ENCODE measurements at regions not wholly inside any gene's neighbourhood (a gene's known extent, or its start where the extent isn't known, plus 50 kb on each side); places are given as distances from the start of the nearest gene placed in this dataset.

DNA sequence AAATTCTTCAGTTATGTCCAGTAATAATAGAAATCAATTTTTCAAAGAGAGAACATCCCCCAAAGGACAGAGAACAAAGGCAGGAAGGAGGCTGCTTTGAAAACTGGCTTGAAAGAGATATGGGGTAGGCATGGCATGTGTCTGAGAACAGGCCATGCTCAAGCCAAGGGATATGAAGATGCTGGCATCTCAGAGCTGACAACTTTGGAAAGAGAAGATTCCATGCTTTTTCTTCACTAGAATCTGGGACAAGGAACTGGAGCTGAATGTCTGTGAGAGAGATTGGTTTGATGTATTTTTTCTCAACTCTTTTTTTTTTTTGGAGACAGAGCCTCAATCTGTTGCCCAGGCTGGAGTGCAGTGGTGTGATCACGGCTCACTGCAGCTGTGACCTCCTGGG lies 139.8 kb upstream of the DLX2 start:
- Histone ChIP-seq H3K4me2 (0 out of 22 replicates have a peak overlapping the region, but pooled peaks of 1 of the 11 experiments have one; percentile 13), H3K27me3 (peaks cover 0 to 2% (median 0%) of the 10 kb centered on the region in 11 experiments; a peak in 1 of 22 replicates), H3K4me3 (no peak overlapping the region), H3K27ac (no peak overlapping the region), H3K36me3 (no peaks in the 10 kb centered on the region), H3K4me1 (peaks cover 0 to 13% (median 0%) of the 10 kb centered on the region in 10 experiments; a peak in 3 of 20 replicates), H3K9ac (no peak overlapping the region), H3K9me3 (replicated peaks in 1 of 11) (peaks cover 0 to 15% (median 3%) of the 10 kb centered on the region in 11 experiments; a peak in 10 of 22 replicates), H4K20me1 (no peaks in the 10 kb centered on the region)
- TF ChIP-seq Cebpa-rat (IDR thresholded peaks at IDR 0.05) = no peak

- H4K20me1 ChIP-seq = no peaks in the 10 kb centered on the region
- no peak overlapping the region for H3K27ac ChIP-seq
- H3K4me1 ChIP-seq = peaks cover 0 to 13% (median 0%) of the 10 kb centered on the region in 10 experiments; a peak in 3 of 20 replicates
- H3K9me3 ChIP-seq (replicated peaks in 1 of 11) = peaks cover 0 to 20% (median 6%) of the 10 kb centered on the region in 11 experiments; a peak in 10 of 22 replicates
- H3K27me3 ChIP-seq = no peaks in the 10 kb centered on the region
- H3K4me3 ChIP-seq = no peak overlapping the region
- H3K4me2 ChIP-seq = peak overlapping the region in 1 of 11 experiments; percentile 7; a peak in 1 of 22 replicates
- no peaks in the 10 kb centered on the region for H3K36me3 ChIP-seq
- no peak for TF ChIP-seq Cebpa-rat (IDR thresholded peaks at IDR 0.05)
- H3K9ac ChIP-seq = no peak overlapping the region
These were observed 140.3 kb upstream of the DLX2 start for GRCh38 chr2:172242961-172243360.

DNA sequence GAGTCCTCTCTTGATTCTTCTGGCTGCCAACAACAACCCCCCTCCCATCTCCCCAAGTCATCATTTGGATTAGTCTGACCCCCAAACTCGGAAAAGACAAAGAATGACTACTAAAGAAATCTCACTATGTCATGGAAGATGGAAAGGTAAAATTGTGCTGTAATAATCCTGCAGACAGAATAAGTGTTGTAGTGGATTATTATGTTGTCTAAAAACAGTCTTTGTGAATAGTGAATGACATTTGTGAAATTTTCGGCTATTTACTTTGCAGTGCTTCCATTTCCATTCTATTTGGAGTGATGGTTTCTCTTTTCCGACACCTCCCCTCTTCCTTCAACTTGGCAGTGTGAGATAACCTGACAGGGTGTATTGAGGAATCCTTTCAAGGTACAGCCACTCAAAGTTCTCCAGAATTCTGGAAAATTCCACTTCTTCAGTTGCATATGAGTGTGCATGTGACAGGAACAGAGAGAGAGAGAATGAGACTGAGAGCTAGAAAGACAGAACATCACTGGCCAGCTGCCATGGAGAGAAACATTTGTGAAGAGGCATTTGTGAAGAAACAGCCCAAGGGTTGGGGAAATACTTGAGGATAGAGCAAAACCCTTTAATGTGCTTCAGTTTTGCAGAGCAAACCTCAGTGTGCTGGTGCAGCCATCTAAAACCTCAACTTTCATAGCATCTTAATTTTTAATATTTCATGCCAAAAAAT lies 141.9 kb upstream of the DLX2 start:
- TF ChIP-seq Cebpa-rat (IDR thresholded peaks at IDR 0.05) = no peak
- Histone ChIP-seq H3K4me2 (no peak overlapping the region), H4K20me1 (no peaks in the 10 kb centered on the region), H3K4me3 (no peak overlapping the region), H3K27ac (no peak overlapping the region), H3K27me3 (no peaks in the 10 kb centered on the region), H3K9ac (no peak overlapping the region), H3K36me3 (no peaks in the 10 kb centered on the region), H3K9me3 (replicated peaks in 1 of 11) (peaks cover 0 to 34% (median 6%) of the 10 kb centered on the region in 11 experiments; a peak in 11 of 22 replicates), H3K4me1 (peaks cover 0 to 13% (median 0%) of the 10 kb centered on the region in 10 experiments; a peak in 4 of 20 replicates)

- Histone ChIP-seq H3K9me3 (replicated peaks in 1 of 11) (peaks cover 0 to 41% (median 6%) of the 10 kb centered on the region in 11 experiments; a peak in 12 of 22 replicates), H3K4me1 (peaks cover 0 to 32% (median 9%) of the 10 kb centered on the region in 10 experiments; a peak in 16 of 20 replicates), H3K4me3 (no peak overlapping the region), H3K4me2 (peak overlapping the region in 4 of 11 experiments; percentile 8 to 21 (median 12); a peak in 1 of 22 replicates), H3K36me3 (no peaks in the 10 kb centered on the region), H3K27ac (no peak overlapping the region), H4K20me1 (no peaks in the 10 kb centered on the region), H3K9ac (no peak overlapping the region), H3K27me3 (no peaks in the 10 kb centered on the region)
- TF ChIP-seq Cebpa-rat (IDR thresholded peaks at IDR 0.05) = no peak
These were observed 143.9 kb upstream of the DLX2 start for GRCh38 chr2:172246649-172247048.

DNA sequence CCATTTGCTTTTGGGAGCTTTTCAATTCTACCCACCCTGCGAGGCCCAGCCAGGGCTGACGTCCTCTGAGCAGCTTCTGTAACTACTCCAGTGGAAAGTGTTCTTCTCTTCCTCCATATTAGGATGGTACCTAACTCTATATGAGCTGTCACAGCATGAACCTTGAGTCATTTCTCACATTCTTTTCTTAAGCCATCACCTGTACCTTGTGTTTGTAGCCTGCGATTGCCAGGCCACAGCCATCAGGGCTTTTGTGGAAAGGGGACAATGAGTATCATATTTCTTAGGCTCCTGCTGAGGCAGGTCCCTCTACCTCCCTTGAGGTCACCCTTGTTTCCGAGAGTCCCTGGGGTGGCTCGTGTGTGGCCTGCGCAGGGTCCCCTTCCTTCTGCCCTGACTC lies 144.5 kb upstream of the DLX2 start:
- no peak for TF ChIP-seq Cebpa-rat (IDR thresholded peaks at IDR 0.05)
- Histone ChIP-seq H3K4me3 (no peak overlapping the region), H3K4me2 (no peak overlapping the region), H3K9me3 (replicated peaks in 1 of 11) (peaks cover 0 to 41% (median 6%) of the 10 kb centered on the region in 11 experiments; a peak in 12 of 22 replicates), H3K4me1 (peaks cover 3 to 38% (median 15%) of the 10 kb centered on the region in 10 experiments; a peak in 18 of 20 replicates), H4K20me1 (no peaks in the 10 kb centered on the region), H3K36me3 (no peaks in the 10 kb centered on the region), H3K9ac (no peak overlapping the region), H3K27me3 (no peaks in the 10 kb centered on the region), H3K27ac (no peak overlapping the region)

GRCh38 chr2:172248381-172248780 lies 145.7 kb upstream of the DLX2 start:
- Histone ChIP-seq H3K27ac (no peak overlapping the region), H3K36me3 (no peaks in the 10 kb centered on the region), H4K20me1 (no peaks in the 10 kb centered on the region), H3K4me3 (no peak overlapping the region), H3K4me2 (no peak overlapping the region), H3K4me1 (peaks cover 14 to 47% (median 26%) of the 10 kb centered on the region in 10 experiments; a peak in 19 of 20 replicates), H3K27me3 (no peaks in the 10 kb centered on the region), H3K9ac (no peak overlapping the region), H3K9me3 (replicated peaks in 1 of 11) (peaks cover 0 to 41% (median 6%) of the 10 kb centered on the region in 11 experiments; a peak in 12 of 22 replicates)
- TF ChIP-seq Cebpa-rat (IDR thresholded peaks at IDR 0.05) = no peak

DNA sequence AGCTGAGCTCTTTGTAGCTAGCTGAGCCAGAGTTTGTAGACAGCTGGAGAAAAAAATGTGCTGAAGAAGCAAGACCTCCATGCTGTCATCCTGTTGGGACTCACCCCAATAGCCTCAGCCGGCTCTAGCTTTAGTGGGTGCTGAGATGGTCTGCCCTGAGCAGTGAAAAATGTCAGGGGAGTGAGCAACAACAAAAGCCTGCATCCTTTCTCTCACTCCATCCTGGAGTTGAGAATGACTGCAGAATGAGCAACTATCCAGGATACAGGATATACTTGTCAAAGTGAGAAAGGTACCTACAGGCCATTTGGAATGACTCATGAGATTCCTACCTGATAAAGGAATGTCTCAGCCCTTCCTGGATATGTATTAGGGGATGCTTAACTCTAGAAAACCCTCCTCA lies 146.1 kb upstream of the DLX2 start:
- H3K4me3 ChIP-seq = no peak overlapping the region
- no peaks in the 10 kb centered on the region for H4K20me1 ChIP-seq
- TF ChIP-seq Cebpa-rat (IDR thresholded peaks at IDR 0.05) = no peak
- H3K9ac ChIP-seq = no peak overlapping the region
- no peaks in the 10 kb centered on the region for H3K36me3 ChIP-seq
- no peak overlapping the region for H3K4me2 ChIP-seq
- H3K27ac ChIP-seq = no peak overlapping the region
- no peaks in the 10 kb centered on the region for H3K27me3 ChIP-seq
- H3K4me1 ChIP-seq = peaks cover 16 to 51% (median 30%) of the 10 kb centered on the region in 10 experiments; a peak in 19 of 20 replicates
- H3K9me3 ChIP-seq (replicated peaks in 1 of 11) = peaks cover 0 to 41% (median 6%) of the 10 kb centered on the region in 11 experiments; a peak in 12 of 22 replicates

- no peaks in the 10 kb centered on the region for H4K20me1 ChIP-seq
- H3K27ac ChIP-seq = no peak overlapping the region
- TF ChIP-seq Cebpa-rat (IDR thresholded peaks at IDR 0.05) = no peak
- no peaks in the 10 kb centered on the region for H3K36me3 ChIP-seq
- H3K9ac ChIP-seq = no peak overlapping the region
- H3K27me3 ChIP-seq = no peaks in the 10 kb centered on the region
- H3K9me3 ChIP-seq (replicated peaks in 1 of 11) = peaks cover 0 to 41% (median 6%) of the 10 kb centered on the region in 11 experiments; a peak in 12 of 22 replicates
- H3K4me1 ChIP-seq = peaks cover 16 to 55% (median 31%) of the 10 kb centered on the region in 10 experiments; a peak in 19 of 20 replicates
- H3K4me3 ChIP-seq = no peak overlapping the region
- no peak overlapping the region for H3K4me2 ChIP-seq
These were observed 146.6 kb upstream of the DLX2 start for GRCh38 chr2:172249334-172249733.

DNA sequence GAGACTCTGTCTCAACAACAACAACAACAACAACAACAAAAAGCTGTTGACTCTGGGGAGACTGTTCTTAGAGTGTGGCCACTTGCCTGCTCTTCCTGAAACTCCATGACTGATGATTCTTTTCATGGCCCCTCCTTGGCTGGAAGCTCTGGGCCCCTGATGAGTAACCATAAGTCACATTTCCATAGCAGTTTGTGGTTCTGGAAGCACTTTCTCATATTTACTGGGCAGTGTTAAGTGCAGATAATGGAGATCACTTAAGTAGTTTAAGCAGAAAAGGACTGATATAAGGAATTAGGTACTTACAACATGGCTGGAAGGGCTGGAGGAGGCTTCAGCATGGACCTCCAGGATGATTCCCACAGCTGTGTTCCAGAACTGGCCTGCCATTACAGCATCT lies 147.3 kb upstream of the DLX2 start:
- TF ChIP-seq Cebpa-rat (IDR thresholded peaks at IDR 0.05) = no peak
- H3K9ac ChIP-seq = no peak overlapping the region
- peaks cover 0 to 41% (median 6%) of the 10 kb centered on the region in 11 experiments; a peak in 12 of 22 replicates for H3K9me3 ChIP-seq (replicated peaks in 1 of 11)
- peaks cover 16 to 59% (median 31%) of the 10 kb centered on the region in 10 experiments; a peak in 19 of 20 replicates for H3K4me1 ChIP-seq
- H3K4me2 ChIP-seq = peak overlapping the region in 1 of 11 experiments; percentile 41; a peak in 2 of 22 replicates
- H3K27ac ChIP-seq = no peak overlapping the region
- no peaks in the 10 kb centered on the region for H4K20me1 ChIP-seq
- no peaks in the 10 kb centered on the region for H3K36me3 ChIP-seq
- H3K4me3 ChIP-seq = no peak overlapping the region
- H3K27me3 ChIP-seq = no peaks in the 10 kb centered on the region

Measured in BLaER1 treated with 17β-estradiol and CSF1 and Interleukin-3, amounts not matched to agents 10 nM and 100 nM (cell line).